Neural crest cell (in vitro differentiated cells): ENCODE measurements at regions not wholly inside any gene's neighbourhood (a gene's known extent, or its start where the extent isn't known, plus 50 kb on each side); places are given as distances from the start of the nearest gene placed in this dataset. TPM values are rescaled to one million over a fixed set of nuclear protein-coding genes. Genes with fewer than 3 reads are reported as not detected.
"Not testable (repeated sequence)": the region's sequence is repeated elsewhere in the genome, so short reads cannot be mapped to it uniquely, and the experiment has no call there.

ENCODE experiments used
- DNase-seq: peaks from one replicate; pipeline ENCODE4 v3.0.0; 2021; ENCODE audit warnings: low read depth, mixed read lengths, low spot score
- H3K27ac Mint-ChIP-seq: one replicate; pipeline ENCODE4 v1.8.0; 2021; ENCODE audit warnings: mild to moderate bottlenecking, mixed read lengths; ENCODE audit not compliant: unreplicated experiment
- H3K27me3 Mint-ChIP-seq: 2 replicates; pipeline ENCODE4 v1.8.0; 2021; ENCODE audit warnings: low read depth, mild to moderate bottlenecking, mixed read lengths
- H3K36me3 Mint-ChIP-seq: 2 replicates; pipeline ENCODE4 v1.8.0; 2021; ENCODE audit warnings: low read depth, mild to moderate bottlenecking, mixed read lengths
- H3K4me1 Mint-ChIP-seq: 2 replicates; pipeline ENCODE4 v1.8.0; 2021; ENCODE audit warnings: mixed read lengths
- H3K4me3 Mint-ChIP-seq: one replicate; pipeline ENCODE4 v1.8.0; 2021; ENCODE audit warnings: mild to moderate bottlenecking, mixed read lengths
- H3K9me3 Mint-ChIP-seq: 2 replicates; pipeline ENCODE4 v1.8.0; 2021; ENCODE audit warnings: mixed read lengths
- microRNA-seq: library from miRNA; unstranded; fragments of <30 nt; microRNA quantifications from one replicate; pipeline ENCODE4, GENCODE V29; 2020

DNA sequence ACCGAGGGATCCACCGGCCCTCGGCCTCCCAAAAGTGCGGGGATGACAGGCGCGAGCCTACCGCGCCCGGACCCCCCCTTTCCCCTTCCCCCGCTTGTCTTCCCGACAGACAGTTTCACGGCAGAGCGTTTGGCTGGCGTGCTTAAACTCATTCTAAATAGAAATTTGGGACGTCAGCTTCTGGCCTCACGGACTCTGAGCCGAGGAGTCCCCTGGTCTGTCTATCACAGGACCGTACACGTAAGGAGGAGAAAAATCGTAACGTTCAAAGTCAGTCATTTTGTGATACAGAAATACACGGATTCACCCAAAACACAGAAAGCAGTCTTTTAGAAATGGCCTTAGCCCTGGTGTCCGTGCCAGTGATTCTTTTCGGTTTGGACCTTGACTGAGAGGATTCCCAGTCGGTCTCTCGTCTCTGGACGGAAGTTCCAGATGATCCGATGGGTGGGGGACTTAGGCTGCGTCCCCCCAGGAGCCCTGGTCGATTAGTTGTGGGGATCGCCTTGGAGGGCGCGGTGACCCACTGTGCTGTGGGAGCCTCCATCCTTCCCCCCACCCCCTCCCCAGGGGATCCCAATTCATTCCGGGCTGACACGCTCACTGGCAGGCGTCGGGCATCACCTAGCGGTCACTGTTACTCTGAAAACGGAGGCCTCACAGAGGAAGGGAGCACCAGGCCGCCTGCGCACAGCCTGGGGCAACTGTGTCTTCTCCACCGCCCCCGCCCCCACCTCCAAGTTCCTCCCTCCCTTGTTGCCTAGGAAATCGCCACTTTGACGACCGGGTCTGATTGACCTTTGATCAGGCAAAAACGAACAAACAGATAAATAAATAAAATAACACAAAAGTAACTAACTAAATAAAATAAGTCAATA is 2093.4 kb upstream of the TPTE start:
- not testable (repeated sequence) for H3K27me3 Mint-ChIP-seq, H3K4me1 Mint-ChIP-seq, DNase-seq, H3K36me3 Mint-ChIP-seq, H3K9me3 Mint-ChIP-seq, H3K27ac Mint-ChIP-seq, H3K4me3 Mint-ChIP-seq

DNA sequence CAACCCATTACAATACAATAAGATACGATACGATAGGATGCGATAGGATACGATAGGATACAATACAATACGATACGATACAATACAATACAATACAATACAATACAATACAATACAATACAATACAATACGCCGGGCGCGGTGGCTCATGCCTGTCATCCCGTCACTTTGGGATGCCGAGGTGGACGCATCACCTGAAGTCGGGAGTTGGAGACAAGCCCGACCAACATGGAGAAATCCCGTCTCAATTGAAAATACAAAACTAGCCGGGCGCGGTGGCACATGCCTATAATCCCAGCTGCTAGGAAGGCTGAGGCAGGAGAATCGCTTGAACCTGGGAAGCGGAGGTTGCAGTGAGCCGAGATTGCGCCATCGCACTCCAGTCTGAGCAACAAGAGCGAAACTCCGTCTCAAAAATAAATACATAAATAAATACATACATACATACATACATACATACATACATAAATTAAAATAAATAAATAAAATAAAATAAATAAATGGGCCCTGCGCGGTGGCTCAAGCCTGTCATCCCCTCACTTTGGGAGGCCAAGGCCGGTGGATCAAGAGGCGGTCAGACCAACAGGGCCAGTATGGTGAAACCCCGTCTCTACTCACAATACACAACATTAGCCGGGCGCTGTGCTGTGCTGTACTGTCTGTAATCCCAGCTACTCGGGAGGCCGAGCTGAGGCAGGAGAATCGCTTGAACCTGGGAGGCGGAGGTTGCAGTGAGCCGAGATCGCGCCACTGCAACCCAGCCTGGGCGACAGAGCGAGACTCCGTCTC is 2092.5 kb upstream of the TPTE start:
- not testable (repeated sequence) for H3K4me1 Mint-ChIP-seq, H3K27me3 Mint-ChIP-seq, H3K27ac Mint-ChIP-seq, DNase-seq, H3K9me3 Mint-ChIP-seq, H3K4me3 Mint-ChIP-seq, H3K36me3 Mint-ChIP-seq

DNA sequence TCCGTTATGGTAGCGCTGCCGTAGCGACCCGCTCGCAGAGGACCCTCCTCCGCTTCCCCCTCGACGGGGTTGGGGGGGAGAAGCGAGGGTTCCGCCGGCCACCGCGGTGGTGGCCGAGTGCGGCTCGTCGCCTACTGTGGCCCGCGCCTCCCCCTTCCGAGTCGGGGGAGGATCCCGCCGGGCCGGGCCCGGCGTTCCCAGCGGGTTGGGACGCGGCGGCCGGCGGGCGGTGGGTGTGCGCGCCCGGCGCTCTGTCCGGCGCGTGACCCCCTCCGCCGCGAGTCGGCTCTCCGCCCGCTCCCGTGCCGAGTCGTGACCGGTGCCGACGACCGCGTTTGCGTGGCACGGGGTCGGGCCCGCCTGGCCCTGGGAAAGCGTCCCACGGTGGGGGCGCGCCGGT is 2086.7 kb upstream of the TPTE start:
- H3K36me3 Mint-ChIP-seq, H3K4me3 Mint-ChIP-seq, H3K27me3 Mint-ChIP-seq, H3K27ac Mint-ChIP-seq, DNase-seq, H3K4me1 Mint-ChIP-seq, H3K9me3 Mint-ChIP-seq: not testable (repeated sequence)

DNA sequence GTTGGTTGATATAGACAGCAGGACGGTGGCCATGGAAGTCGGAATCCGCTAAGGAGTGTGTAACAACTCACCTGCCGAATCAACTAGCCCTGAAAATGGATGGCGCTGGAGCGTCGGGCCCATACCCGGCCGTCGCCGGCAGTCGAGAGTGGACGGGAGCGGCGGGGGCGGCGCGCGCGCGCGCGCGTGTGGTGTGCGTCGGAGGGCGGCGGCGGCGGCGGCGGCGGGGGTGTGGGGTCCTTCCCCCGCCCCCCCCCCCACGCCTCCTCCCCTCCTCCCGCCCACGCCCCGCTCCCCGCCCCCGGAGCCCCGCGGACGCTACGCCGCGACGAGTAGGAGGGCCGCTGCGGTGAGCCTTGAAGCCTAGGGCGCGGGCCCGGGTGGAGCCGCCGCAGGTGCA is 2078.3 kb upstream of the TPTE start:
- not testable (repeated sequence) for H3K4me1 Mint-ChIP-seq, H3K4me3 Mint-ChIP-seq, H3K36me3 Mint-ChIP-seq, H3K27me3 Mint-ChIP-seq, H3K9me3 Mint-ChIP-seq, H3K27ac Mint-ChIP-seq, DNase-seq

DNA sequence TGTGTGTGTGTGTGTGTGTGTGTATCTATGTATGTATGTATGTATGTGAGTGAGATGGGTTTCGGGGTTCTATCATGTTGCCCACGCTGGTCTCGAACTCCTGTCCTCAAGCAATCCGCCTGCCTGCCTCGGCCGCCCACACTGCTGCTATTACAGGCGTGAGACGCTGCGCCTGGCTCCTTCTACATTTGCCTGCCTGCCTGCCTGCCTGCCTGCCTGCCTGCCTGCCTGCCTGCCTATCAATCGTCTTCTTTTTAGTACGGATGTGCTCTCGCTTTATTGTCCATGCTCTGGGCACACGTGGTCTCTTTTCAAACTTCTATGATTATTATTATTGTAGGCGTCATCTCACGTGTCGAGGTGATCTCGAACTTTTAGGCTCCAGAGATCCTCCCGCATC is 2071.6 kb upstream of the TPTE start:
- H3K36me3 Mint-ChIP-seq, H3K27ac Mint-ChIP-seq, DNase-seq, H3K27me3 Mint-ChIP-seq, H3K9me3 Mint-ChIP-seq, H3K4me3 Mint-ChIP-seq, H3K4me1 Mint-ChIP-seq: not testable (repeated sequence)

DNA sequence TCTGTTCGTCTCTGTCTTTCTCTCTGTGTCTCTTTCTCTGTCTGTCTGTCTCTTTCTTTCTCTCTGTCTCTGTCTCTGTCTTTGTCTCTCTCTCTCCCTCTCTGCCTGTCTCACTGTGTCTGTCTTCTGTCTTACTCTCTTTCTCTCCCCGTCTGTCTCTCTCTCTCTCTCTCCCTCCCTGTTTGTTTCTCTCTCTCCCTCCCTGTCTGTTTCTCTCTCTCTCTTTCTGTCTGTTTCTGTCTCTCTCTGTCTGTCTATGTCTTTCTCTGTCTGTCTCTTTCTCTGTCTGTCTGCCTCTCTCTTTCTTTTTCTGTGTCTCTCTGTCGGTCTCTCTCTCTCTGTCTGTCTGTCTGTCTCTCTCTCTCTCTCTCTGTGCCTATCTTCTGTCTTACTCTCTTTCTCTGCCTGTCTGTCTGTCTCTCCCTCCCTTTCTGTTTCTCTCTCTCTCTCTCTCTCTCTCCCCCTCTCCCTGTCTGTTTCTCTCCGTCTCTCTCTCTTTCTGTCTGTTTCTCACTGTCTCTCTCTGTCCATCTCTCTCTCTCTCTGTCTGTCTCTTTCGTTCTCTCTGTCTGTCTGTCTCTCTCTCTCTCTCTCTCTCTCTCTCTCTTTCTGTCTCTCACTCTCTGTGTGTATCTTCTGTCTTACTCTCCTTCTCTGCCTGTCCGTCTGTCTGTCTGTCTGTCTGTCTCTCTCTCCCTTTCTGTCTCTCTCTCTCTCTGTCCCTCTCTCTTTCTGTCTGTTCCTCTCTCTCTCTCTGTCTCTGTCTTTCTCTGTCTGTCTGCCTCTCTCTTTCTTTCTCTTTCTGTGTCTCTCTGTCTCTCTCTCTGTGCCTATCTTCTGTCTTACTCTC is 2065.9 kb upstream of the TPTE start:
- H3K4me3 Mint-ChIP-seq, H3K27me3 Mint-ChIP-seq, H3K9me3 Mint-ChIP-seq, DNase-seq, H3K27ac Mint-ChIP-seq, H3K4me1 Mint-ChIP-seq, H3K36me3 Mint-ChIP-seq: not testable (repeated sequence)

DNA sequence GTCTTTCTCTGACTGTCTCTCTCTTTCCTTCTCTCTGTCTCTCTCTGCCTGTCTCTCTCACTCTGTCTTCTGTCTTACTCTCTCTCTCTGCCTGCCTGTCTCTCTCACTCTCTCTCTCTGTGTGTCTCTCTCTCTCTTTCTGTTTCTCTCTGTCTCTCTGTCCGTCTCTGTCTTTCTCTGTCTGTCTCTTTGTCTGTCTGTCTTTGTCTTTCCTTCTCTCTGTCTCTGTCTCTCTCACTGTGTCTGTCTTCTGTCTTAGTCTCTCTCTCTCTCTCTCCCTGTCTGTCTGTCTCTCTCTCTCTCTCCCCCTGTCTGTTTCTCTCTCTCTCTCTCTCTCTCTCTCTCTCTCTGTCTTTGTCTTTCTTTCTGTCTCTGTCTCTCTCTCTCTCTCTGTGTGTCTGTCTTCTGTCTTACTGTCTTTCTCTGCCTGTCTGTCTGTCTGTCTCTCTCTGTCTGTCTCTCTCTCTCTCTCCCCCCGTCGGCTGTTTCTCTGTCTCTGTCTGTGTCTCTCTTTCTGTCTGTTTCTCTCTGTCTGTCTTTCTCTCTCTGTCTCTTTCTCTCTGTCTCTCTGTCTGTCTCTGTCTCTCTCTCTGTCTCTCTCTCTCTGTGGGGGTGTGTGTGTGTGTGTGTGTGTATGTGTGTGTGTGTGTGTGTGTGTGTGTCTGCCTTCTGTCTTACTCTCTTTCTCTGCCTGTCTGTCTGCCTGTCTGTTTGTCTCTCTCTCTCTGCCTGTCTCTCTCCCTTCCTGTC is 2056.8 kb upstream of the TPTE start:
- not testable (repeated sequence) for H3K4me1 Mint-ChIP-seq, DNase-seq, H3K36me3 Mint-ChIP-seq, H3K9me3 Mint-ChIP-seq, H3K27ac Mint-ChIP-seq, H3K4me3 Mint-ChIP-seq, H3K27me3 Mint-ChIP-seq

DNA sequence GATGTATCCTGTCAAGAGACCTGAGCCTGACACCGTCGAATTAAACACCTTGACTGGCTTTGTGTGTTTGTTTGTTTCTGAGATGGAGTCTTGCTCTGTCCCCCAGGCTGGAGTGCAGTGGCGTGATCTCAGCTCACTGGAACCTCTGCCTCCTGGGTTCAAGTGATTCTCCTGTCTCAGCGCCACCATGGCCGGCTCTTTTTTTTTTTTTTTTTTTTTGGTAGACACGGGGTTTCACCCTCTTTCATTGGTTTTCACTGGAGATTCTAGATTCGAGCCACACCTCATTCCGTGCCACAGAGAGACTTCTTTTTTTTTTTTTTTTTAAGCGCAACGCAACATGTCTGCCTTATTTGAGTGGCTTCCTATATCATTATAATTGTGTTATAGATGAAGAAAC is 2054.7 kb upstream of the TPTE start:
- not testable (repeated sequence) for DNase-seq, H3K27me3 Mint-ChIP-seq, H3K36me3 Mint-ChIP-seq, H3K4me3 Mint-ChIP-seq, H3K9me3 Mint-ChIP-seq, H3K27ac Mint-ChIP-seq, H3K4me1 Mint-ChIP-seq

Small RNA genes in the stretch of these regions (microRNA-seq; reads per million reads assigned to microRNA genes)
- gene MIR6724-3 = not detected
- not detected for gene MIR6724-4
